IMR-90 (cell line): ENCODE measurements at regions not wholly inside any gene's neighbourhood (a gene's known extent, or its start where the extent isn't known, plus 50 kb on each side); places are given as distances from the start of the nearest gene placed in this dataset.

ENCODE experiments used
- ATAC-seq: fragments of 200-7000 bp; cut with Tn5 transposase; 2 replicates; pipeline ENCODE4 v1.9.1; 2020; ENCODE audit warnings: low read depth, mild to moderate bottlenecking, moderate library complexity
- BruUV-seq: library from RNA; stranded (reverse); fragments of 400-500 nt; replicated peaks from 2 replicates; lab custom pipeline; 2021; lab: Mats Ljungman, UMichigan
- CTCF ChIA-PET: fragments of 300-600 bp; formaldehyde crosslinking; extraction: SDS; loops from one replicate; lab custom pipeline; 2021; ENCODE audit warnings: antibody characterized with exemption; lab: Yijun Ruan, JAX
- POLR2A ChIA-PET: fragments of 300-600 bp; sonication (Branson Sonifier 250); formaldehyde crosslinking; loops from one replicate; lab custom pipeline; 2022; ENCODE audit warnings: antibody characterized with exemption; ENCODE audit not compliant: unreplicated experiment; lab: Charles Lee
- DNase-seq: peaks from one replicate; pipeline ENCODE4 v3.0.0; 2013
- H2AFZ ChIP-seq: replicated peaks from 2 replicates; pipeline ENCODE3; 2013; ENCODE audit warnings: low read length, mild to moderate bottlenecking; ENCODE audit not compliant: poor library complexity
- H2AK5ac ChIP-seq: 2 replicates; pipeline ENCODE4 v1.6.1; 2013; ENCODE audit warnings: low read depth, low read length, inconsistent platforms
- H2AK9ac ChIP-seq: replicated peaks from 2 replicates; pipeline ENCODE3; 2013; ENCODE audit warnings: mild to moderate bottlenecking, low read depth, low read length, moderate library complexity; ENCODE audit not compliant: poor library complexity
- H2BK120ac ChIP-seq: 2 replicates; pipeline ENCODE4 v1.6.1; 2013; ENCODE audit warnings: low read depth, low read length, inconsistent platforms
- H2BK15ac ChIP-seq: 3 replicates; pipeline ENCODE4 v1.6.1; 2013; ENCODE audit warnings: low read depth, low read length, inconsistent platforms
- H2BK20ac ChIP-seq: 2 replicates; pipeline ENCODE4 v1.6.1; 2013; ENCODE audit warnings: low read depth, mild to moderate bottlenecking, inconsistent platforms, low read length, moderate library complexity
- H2BK5ac ChIP-seq: 2 replicates; pipeline ENCODE4 v1.6.1; 2013; ENCODE audit warnings: mild to moderate bottlenecking, low read depth, low read length, inconsistent platforms; ENCODE audit not compliant: poor library complexity, severe bottlenecking
- H3K14ac ChIP-seq: replicated peaks from 2 replicates; pipeline ENCODE4 v1.6.1; 2013; ENCODE audit warnings: low read depth, low read length, inconsistent platforms
- H3K18ac ChIP-seq: 2 replicates; pipeline ENCODE4 v1.6.1; 2013; ENCODE audit warnings: low read depth, low read length, control low read depth
- H3K23ac ChIP-seq: 2 replicates; pipeline ENCODE4 v1.6.1; 2013; ENCODE audit warnings: low read depth, low read length, inconsistent platforms
- H3K27ac ChIP-seq: 2 replicates; pipeline ENCODE4 v1.5.1; 2013; ENCODE audit warnings: mild to moderate bottlenecking, control low read depth, low read length; ENCODE audit not compliant: insufficient read depth
- H3K27me3 ChIP-seq: 2 replicates; pipeline ENCODE4 v1.6.1; 2013; ENCODE audit warnings: low read length; ENCODE audit not compliant: control insufficient read depth, insufficient read depth
- H3K36me3 ChIP-seq: 2 replicates; pipeline ENCODE4 v1.6.1; 2013; ENCODE audit warnings: low read length, mixed read lengths; ENCODE audit not compliant: control insufficient read depth, insufficient read depth
- H3K4ac ChIP-seq: 2 replicates; pipeline ENCODE4 v1.6.1; 2013; ENCODE audit warnings: low read depth, low read length, inconsistent platforms
- H3K4me1 ChIP-seq: 2 replicates; pipeline ENCODE4 v1.6.1; 2013; ENCODE audit warnings: low read length, mixed read lengths; ENCODE audit not compliant: control insufficient read depth, insufficient read depth
- H3K4me2 ChIP-seq: 2 replicates; pipeline ENCODE4 v1.6.1; 2013; ENCODE audit warnings: low read depth, mild to moderate bottlenecking, control low read depth, low read length, moderate library complexity
- H3K4me3 ChIP-seq: 2 replicates; pipeline ENCODE4 v1.5.1; 2013; ENCODE audit warnings: low read depth, mild to moderate bottlenecking, control low read depth, low read length, moderate library complexity; ENCODE audit not compliant: insufficient read depth
- H3K56ac ChIP-seq: 2 replicates; pipeline ENCODE4 v1.6.1; 2013; ENCODE audit warnings: low read length, inconsistent platforms; ENCODE audit not compliant: insufficient read depth; ENCODE audit errors: extremely low read depth
- H3K79me1 ChIP-seq, 2 experiments: 2 replicates each; pipeline ENCODE4 v1.6.1; 2013; ENCODE audit warnings: low read length in 2 of 2, inconsistent platforms in 1 of 2, low read depth in 1 of 2
- H3K9ac ChIP-seq: 2 replicates; pipeline ENCODE4 v1.6.1; 2013; ENCODE audit warnings: low read depth, low read length, control low read depth
- H3K9me1 ChIP-seq: 2 replicates; pipeline ENCODE4 v1.6.1; 2013; ENCODE audit warnings: low read length, inconsistent platforms; ENCODE audit not compliant: insufficient read depth
- H3K9me3 ChIP-seq: 2 replicates; pipeline ENCODE4 v1.6.1; 2013; ENCODE audit warnings: low read length; ENCODE audit not compliant: control insufficient read depth, insufficient read depth
- H4K20me1 ChIP-seq: 2 replicates; pipeline ENCODE4 v1.6.1; 2013; ENCODE audit warnings: low read length, inconsistent platforms; ENCODE audit not compliant: insufficient read depth
- H4K5ac ChIP-seq: 2 replicates; pipeline ENCODE4 v1.6.1; 2013; ENCODE audit warnings: mild to moderate bottlenecking, low read depth, low read length, control low read depth
- H4K8ac ChIP-seq, 2 experiments: 2 replicates each; pipeline ENCODE4 v1.6.1; 2013; ENCODE audit warnings: low read depth in 2 of 2, low read length in 2 of 2, control low read depth in 1 of 2, inconsistent platforms in 1 of 2
- H4K91ac ChIP-seq: 2 replicates; pipeline ENCODE4 v1.6.1; 2013; ENCODE audit warnings: low read depth, low read length, inconsistent platforms; ENCODE audit not compliant: insufficient read depth
- RFX5 ChIP-seq: IDR thresholded peaks from 2 replicates; pipeline ENCODE4 v1.8.0; 2012; ENCODE audit warnings: low read depth, mild to moderate bottlenecking, low read length, moderate library complexity
- WGBS, 2 experiments: methylation state at CpG; one replicate each; pipeline versions ENCODE4 v1.1.5 to v1.1.7; 2013; ENCODE audit warnings: missing lambda C conversion rate in 2 of 2; ENCODE audit not compliant: insufficient read length in 1 of 2; ENCODE audit errors: extremely low coverage in 2 of 2; 5-methylcytosine and 5-hydroxymethylcytosine counted together
- dilution Hi-C: fragments of 300-500 bp; cut with HindIII; formaldehyde crosslinking; loops from one replicate; pipeline ENCODE4 v1.14.3; 2018; ENCODE audit warnings: low sequenced_read_pairs; ENCODE audit not compliant: unreplicated experiment
- in situ Hi-C: fragments of 300-500 bp; cut with MboI; formaldehyde crosslinking; loops from 3 replicates; pipeline ENCODE4 v1.14.3; 2019; ENCODE audit warnings: low sequenced_read_pairs, inconsistent platforms, mixed read lengths
- intact Hi-C: fragments of 100-400 bp; cut with micrococcal nuclease; formaldehyde crosslinking; loops from 2 replicates; pipeline ENCODE4 v1.10.0; 2022
- TF ChIP-seq, protein P1 (sequence below): fragments of 150-350 bp; IDR thresholded peaks from 2 replicates; pipeline ENCODE4 v1.6.1; 2016; ENCODE audit warnings: low read depth, mild to moderate bottlenecking, low read length, moderate library complexity, borderline replicate concordance

DNA sequence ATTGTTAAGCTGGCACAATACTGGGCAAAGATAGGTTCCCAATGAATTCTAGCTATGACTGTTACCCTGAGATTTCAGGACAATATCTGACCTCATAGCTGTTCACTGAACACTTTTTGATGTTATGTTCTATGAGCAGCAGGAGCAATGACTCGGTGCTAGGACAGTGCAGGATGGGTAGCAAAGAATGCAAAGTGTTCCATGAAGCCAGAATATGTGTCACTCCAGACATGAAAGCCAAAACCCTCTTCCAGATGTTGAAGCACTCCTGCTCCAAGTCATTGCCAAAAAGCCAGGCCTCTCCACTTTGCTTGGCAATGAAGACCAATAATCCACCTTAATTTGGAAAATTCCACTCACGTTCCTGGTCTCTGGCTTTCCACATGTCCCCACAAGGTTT is 300.9 kb upstream of the CPEB2 start:
- Histone ChIP-seq H3K4me1 (no peaks in the 10 kb centered on the region), H4K20me1 (no peaks in the 10 kb centered on the region), H3K9me3 (no peaks in the 10 kb centered on the region), H3K4me3 (no peak overlapping the region), H3K36me3 (no peaks in the 10 kb centered on the region), H3K9ac (no peak overlapping the region), H2AK9ac (no peak overlapping the region), H2BK15ac (no peak overlapping the region), H3K27ac (no peak overlapping the region), H3K14ac (no peak overlapping the region), H3K9me1 (no peaks in the 10 kb centered on the region), H2BK20ac (no peak overlapping the region), H2AFZ (no peak overlapping the region), H3K4me2 (no peak overlapping the region), H3K4ac (no peak overlapping the region), H2BK5ac (no peak overlapping the region), H4K5ac (no peak overlapping the region), H2BK120ac (no peak overlapping the region), H3K79me1 (no peaks in the 10 kb centered on the region), H3K27me3 (no peaks in the 10 kb centered on the region), H3K23ac (no peak overlapping the region), H4K91ac (no peak overlapping the region), H3K56ac (no peak overlapping the region), H4K8ac (no peak overlapping the region), H2AK5ac (no peak overlapping the region), H3K18ac (no peak overlapping the region)
- no CpG with 5 or more reads among the region's 2 CpGs for WGBS, 2 experiments
- DNase-seq = no peak
- TF ChIP-seq, protein P1, sequence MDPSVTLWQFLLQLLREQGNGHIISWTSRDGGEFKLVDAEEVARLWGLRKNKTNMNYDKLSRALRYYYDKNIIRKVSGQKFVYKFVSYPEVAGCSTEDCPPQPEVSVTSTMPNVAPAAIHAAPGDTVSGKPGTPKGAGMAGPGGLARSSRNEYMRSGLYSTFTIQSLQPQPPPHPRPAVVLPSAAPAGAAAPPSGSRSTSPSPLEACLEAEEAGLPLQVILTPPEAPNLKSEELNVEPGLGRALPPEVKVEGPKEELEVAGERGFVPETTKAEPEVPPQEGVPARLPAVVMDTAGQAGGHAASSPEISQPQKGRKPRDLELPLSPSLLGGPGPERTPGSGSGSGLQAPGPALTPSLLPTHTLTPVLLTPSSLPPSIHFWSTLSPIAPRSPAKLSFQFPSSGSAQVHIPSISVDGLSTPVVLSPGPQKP = no peak
- TF ChIP-seq RFX5 = no peak
- no peak for ATAC-seq
- intact Hi-C loops (no loop called here), dilution Hi-C loops (no loop called here), in situ Hi-C loops (no loop called here)
- ChIA-PET POLR2A (no interaction called here), CTCF (no interaction called here)
- BruUV-seq = no TSS peak
